ENCODE measurements at regions not wholly inside any gene's neighbourhood (a gene's known extent, or its start where the extent isn't known, plus 50 kb on each side); places are given as distances from the start of the nearest gene placed in this dataset.

- ChIA-PET POLR2A (ENCODE audit: low non-redundant PET) (no interaction called here), CTCF (no interaction called here)
- intact Hi-C loops (cut with micrococcal nuclease; ENCODE audit: unreplicated experiment), result no loop called here
- Histone ChIP-seq H3K4me3 (ENCODE audit: low read depth, low read length, poor library complexity, severe bottlenecking) (no peak overlapping the region), H3K36me3 (ENCODE audit: insufficient read depth, low read length, poor library complexity, severe bottlenecking) (no peaks in the 10 kb centered on the region), H3K9me3 (ENCODE audit: low read depth, low read length, poor library complexity, severe bottlenecking) (no peaks in the 10 kb centered on the region), H3K27me3 (replicated peaks; ENCODE audit: insufficient read depth, low read depth, low read length, poor library complexity) (no peaks in the 10 kb centered on the region), H3K4me1 (ENCODE audit: insufficient read depth, low read length, poor library complexity, severe bottlenecking) (no peaks in the 10 kb centered on the region), H3K27ac (ENCODE audit: low read depth, low read length, poor library complexity, severe bottlenecking) (no peak overlapping the region)
- TF ChIP-seq CTCF (conservative IDR thresholded peaks at IDR 0.05; ENCODE audit: low read depth, low read length), result no peak
- TF ChIP-seq EZH2 (IDR thresholded peaks at IDR 0.05; ENCODE audit: borderline replicate concordance, low read depth, low read length, poor library complexity, severe bottlenecking), result no peak
- DNase-seq (ENCODE audit: low spot score), result no peak
- BruUV-seq (replicated peaks), result no TSS peak
Measured at GRCh38 chr4:144442713-144443112, 203.2 kb upstream of the HHIP start.

DNA sequence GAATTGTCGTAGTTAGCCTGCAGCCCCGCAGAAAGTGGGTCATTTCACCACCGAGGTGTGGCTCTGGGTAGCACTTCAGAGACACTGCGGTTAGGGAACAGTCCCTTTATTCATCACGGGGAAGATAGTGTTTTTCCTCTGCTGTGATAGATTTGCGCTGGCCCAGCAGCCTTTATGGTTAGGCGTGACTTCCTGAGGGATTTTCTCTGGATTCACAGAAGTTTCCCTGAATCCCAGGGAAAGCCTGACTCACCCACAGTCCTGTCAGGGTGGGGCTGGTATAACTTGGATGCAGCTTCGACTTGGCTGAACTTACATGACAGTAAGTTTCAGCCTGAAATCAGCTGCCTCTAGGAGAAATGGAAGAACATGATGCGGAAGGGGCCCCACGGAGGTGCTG lies 196.3 kb upstream of the HHIP start:
- Histone ChIP-seq H3K27me3 (replicated peaks; ENCODE audit: insufficient read depth, low read depth, low read length, poor library complexity) (no peaks in the 10 kb centered on the region), H3K4me1 (ENCODE audit: insufficient read depth, low read length, poor library complexity, severe bottlenecking) (no peaks in the 10 kb centered on the region), H3K9me3 (ENCODE audit: low read depth, low read length, poor library complexity, severe bottlenecking) (no peaks in the 10 kb centered on the region), H3K27ac (ENCODE audit: low read depth, low read length, poor library complexity, severe bottlenecking) (no peak overlapping the region), H3K4me3 (ENCODE audit: low read depth, low read length, poor library complexity, severe bottlenecking) (no peak overlapping the region), H3K36me3 (ENCODE audit: insufficient read depth, low read length, poor library complexity, severe bottlenecking) (no peaks in the 10 kb centered on the region)
- intact Hi-C loops (cut with micrococcal nuclease; ENCODE audit: unreplicated experiment), result no loop called here
- ChIA-PET CTCF (no interaction called here), POLR2A (ENCODE audit: low non-redundant PET) (no interaction called here)
- no peak for DNase-seq (ENCODE audit: low spot score)
- no peak for TF ChIP-seq CTCF (conservative IDR thresholded peaks at IDR 0.05; ENCODE audit: low read depth, low read length)
- no peak for TF ChIP-seq EZH2 (IDR thresholded peaks at IDR 0.05; ENCODE audit: borderline replicate concordance, low read depth, low read length, poor library complexity, severe bottlenecking)
- no TSS peak for BruUV-seq (replicated peaks)

DNA sequence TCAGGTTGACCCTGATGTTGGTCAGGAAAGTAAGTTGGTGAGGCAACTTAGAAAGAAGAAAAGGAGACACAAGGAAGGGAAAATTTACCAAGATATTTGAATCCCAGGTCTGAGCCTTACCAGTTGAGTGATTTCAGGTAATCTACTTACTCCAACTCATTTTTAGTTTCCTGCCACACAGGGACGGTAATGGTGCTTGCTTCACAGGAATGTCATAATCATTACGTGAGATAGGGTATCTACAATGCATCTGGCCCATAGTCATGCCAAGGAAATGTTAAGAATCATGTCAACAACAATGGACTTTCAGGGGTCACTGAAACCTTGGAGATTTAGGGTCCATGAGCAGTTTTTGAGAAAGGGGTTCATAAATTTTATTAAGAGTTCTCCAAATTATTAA lies 195.4 kb upstream of the HHIP start:
- H3K9me3 ChIP-seq (ENCODE audit: low read depth, low read length, poor library complexity, severe bottlenecking), result no peaks in the 10 kb centered on the region
- H3K4me1 ChIP-seq (ENCODE audit: insufficient read depth, low read length, poor library complexity, severe bottlenecking), result no peaks in the 10 kb centered on the region
- no peak for TF ChIP-seq CTCF (conservative IDR thresholded peaks at IDR 0.05; ENCODE audit: low read depth, low read length)
- H3K4me3 ChIP-seq (ENCODE audit: low read depth, low read length, poor library complexity, severe bottlenecking), result no peak overlapping the region
- no peak overlapping the region for H3K27ac ChIP-seq (ENCODE audit: low read depth, low read length, poor library complexity, severe bottlenecking)
- POLR2A ChIA-PET (ENCODE audit: low non-redundant PET), result no interaction called here
- CTCF ChIA-PET, result no interaction called here
- H3K36me3 ChIP-seq (ENCODE audit: insufficient read depth, low read length, poor library complexity, severe bottlenecking), result no peaks in the 10 kb centered on the region
- intact Hi-C loops (cut with micrococcal nuclease; ENCODE audit: unreplicated experiment), result no loop called here
- no TSS peak for BruUV-seq (replicated peaks)
- no peaks in the 10 kb centered on the region for H3K27me3 ChIP-seq (replicated peaks; ENCODE audit: insufficient read depth, low read depth, low read length, poor library complexity)
- DNase-seq (ENCODE audit: low spot score), result no peak
